IPS DF 6.9 (cell line): ENCODE measurements at regions not wholly inside any gene's neighbourhood (a gene's known extent, or its start where the extent isn't known, plus 50 kb on each side); places are given as distances from the start of the nearest gene placed in this dataset.

Source experiments
- DNase-seq: peaks from one replicate; pipeline ENCODE4 v3.0.0-alpha.2; 2013; ENCODE audit warnings: low read depth, low spot score
- H3K27ac ChIP-seq: one replicate; pipeline ENCODE4 v1.5.1; 2013; ENCODE audit warnings: low read length, control low read depth
- H3K27me3 ChIP-seq: 2 replicates; pipeline ENCODE4 v1.6.1; 2013; ENCODE audit warnings: mild to moderate bottlenecking, low read length; ENCODE audit not compliant: control insufficient read depth, insufficient read depth
- H3K36me3 ChIP-seq: 2 replicates; pipeline ENCODE4 v1.6.1; 2013; ENCODE audit warnings: low read length; ENCODE audit not compliant: control insufficient read depth, insufficient read depth
- H3K4me1 ChIP-seq: 2 replicates; pipeline ENCODE4 v1.6.1; 2013; ENCODE audit warnings: low read length; ENCODE audit not compliant: control insufficient read depth, insufficient read depth
- H3K4me3 ChIP-seq: 2 replicates; pipeline ENCODE4 v1.5.1; 2013; ENCODE audit warnings: mild to moderate bottlenecking, low read length
- H3K9me3 ChIP-seq: 2 replicates; pipeline ENCODE4 v1.6.1; 2013; ENCODE audit warnings: low read length, inconsistent platforms; ENCODE audit not compliant: control insufficient read depth, insufficient read depth
- WGBS: extraction: QIAGEN DNeasy Blood & Tissue Kit; methylation state at CpG from one replicate; pipeline ENCODE4 v1.1.7; 2013; ENCODE audit warnings: mixed read lengths, missing lambda C conversion rate; ENCODE audit not compliant: insufficient read length, insufficient coverage; 5-methylcytosine and 5-hydroxymethylcytosine counted together

- H3K27me3 ChIP-seq: no peaks in the 10 kb centered on the region
- WGBS: no CpG with 5 or more reads among the region's 5 CpGs
These were observed 127.7 kb downstream of the NAV1 start for GRCh38 chr1:201666645-201667044.

GRCh38 chr1:201667479-201667878, 128.6 kb downstream of the NAV1 start:
- Histone ChIP-seq H3K27ac (no peak overlapping the region), H3K4me3 (no peak overlapping the region), H3K4me1 (no peaks in the 10 kb centered on the region; the same call in 1 of the 2 replicates), H3K36me3 (no peaks in the 10 kb centered on the region), H3K27me3 (no peaks in the 10 kb centered on the region), H3K9me3 (no peaks in the 10 kb centered on the region)
- WGBS: no CpG with 5 or more reads among the region's 5 CpGs
- no peak for DNase-seq

More at GRCh38 chr1:201666645-201667044, 127.7 kb downstream of the NAV1 start:
- Histone ChIP-seq H3K27ac (no peak overlapping the region), H3K36me3 (no peaks in the 10 kb centered on the region), H3K4me3 (no peak overlapping the region), H3K9me3 (no peaks in the 10 kb centered on the region), H3K4me1 (no peaks in the 10 kb centered on the region; the same call in 1 of the 2 replicates)
- no peak for DNase-seq

- H3K36me3 ChIP-seq: no peaks in the 10 kb centered on the region
- no peak overlapping the region for H3K27ac ChIP-seq
- DNase-seq: no peak
These were observed 131.6 kb downstream of the NAV1 start for GRCh38 chr1:201670517-201670916.

GRCh38 chr1:201672685-201673084, 133.8 kb downstream of the NAV1 start:
- WGBS: no CpG with 5 or more reads among the region's 8 CpGs
- no peak for DNase-seq
- no peak overlapping the region for H3K27ac ChIP-seq
- H3K36me3 ChIP-seq: no peaks in the 10 kb centered on the region
- peaks cover 6% of the 10 kb centered on the region; the same call in 1 of the 2 replicates for H3K4me1 ChIP-seq
- no peaks in the 10 kb centered on the region for H3K9me3 ChIP-seq
- no peak overlapping the region for H3K4me3 ChIP-seq
- H3K27me3 ChIP-seq: no peaks in the 10 kb centered on the region

More at GRCh38 chr1:201670517-201670916, 131.6 kb downstream of the NAV1 start:
- no peaks in the 10 kb centered on the region for H3K9me3 ChIP-seq
- WGBS: no CpG with 5 or more reads among the region's 1 CpG
- H3K4me1 ChIP-seq: no peaks in the 10 kb centered on the region
- no peaks in the 10 kb centered on the region for H3K27me3 ChIP-seq
- H3K4me3 ChIP-seq: no peak overlapping the region

GRCh38 chr1:201673093-201673492, 134.2 kb downstream of the NAV1 start:
- no CpG with 5 or more reads among the region's 9 CpGs for WGBS
- no peaks in the 10 kb centered on the region for H3K36me3 ChIP-seq
- no peak for DNase-seq

GRCh38 chr1:201673915-201674314, 135.0 kb downstream of the NAV1 start:
- Histone ChIP-seq H3K36me3 (no peaks in the 10 kb centered on the region), H3K9me3 (no peaks in the 10 kb centered on the region), H3K4me3 (no peak overlapping the region), H3K27ac (no peak overlapping the region), H3K4me1 (peaks cover 10% of the 10 kb centered on the region), H3K27me3 (no peaks in the 10 kb centered on the region)
- WGBS: no CpG with 5 or more reads among the region's 5 CpGs
- no peak for DNase-seq

More at GRCh38 chr1:201673093-201673492, 134.2 kb downstream of the NAV1 start:
- no peaks in the 10 kb centered on the region for H3K9me3 ChIP-seq
- H3K4me3 ChIP-seq: no peak overlapping the region
- H3K4me1 ChIP-seq: peaks cover 6% of the 10 kb centered on the region; the same call in 1 of the 2 replicates
- no peaks in the 10 kb centered on the region for H3K27me3 ChIP-seq
- H3K27ac ChIP-seq: no peak overlapping the region

- Histone ChIP-seq H3K36me3 (no peaks in the 10 kb centered on the region), H3K4me1 (peaks cover 13% of the 10 kb centered on the region), H3K27ac (no peak overlapping the region), H3K9me3 (no peaks in the 10 kb centered on the region), H3K4me3 (no peak overlapping the region), H3K27me3 (no peaks in the 10 kb centered on the region)
- no peak for DNase-seq
- WGBS: no CpG with 5 or more reads among the region's 5 CpGs
These were observed 136.2 kb downstream of the NAV1 start for GRCh38 chr1:201675143-201675542.

- Histone ChIP-seq H3K4me1 (peaks cover 16% of the 10 kb centered on the region), H3K9me3 (no peaks in the 10 kb centered on the region), H3K27ac (peak overlapping the region; percentile 28), H3K4me3 (no peak overlapping the region), H3K27me3 (no peaks in the 10 kb centered on the region), H3K36me3 (no peaks in the 10 kb centered on the region)
- DNase-seq: no peak
- WGBS: no CpG with 5 or more reads among the region's 4 CpGs
These were observed 137.3 kb downstream of the NAV1 start for GRCh38 chr1:201676197-201676596.

GRCh38 chr1:201676641-201677040, 137.7 kb downstream of the NAV1 start:
- no peaks in the 10 kb centered on the region for H3K36me3 ChIP-seq
- H3K27me3 ChIP-seq: no peaks in the 10 kb centered on the region
- peaks cover 16% of the 10 kb centered on the region for H3K4me1 ChIP-seq
- H3K27ac ChIP-seq: no peak overlapping the region
- no peak overlapping the region for H3K4me3 ChIP-seq
- no peak for DNase-seq
- no CpG with 5 or more reads among the region's 4 CpGs for WGBS
- H3K9me3 ChIP-seq: no peaks in the 10 kb centered on the region

- no peak for DNase-seq
- no peak overlapping the region for H3K4me3 ChIP-seq
- H3K27me3 ChIP-seq: no peaks in the 10 kb centered on the region
- H3K36me3 ChIP-seq: no peaks in the 10 kb centered on the region
- no peaks in the 10 kb centered on the region for H3K9me3 ChIP-seq
- peaks cover 18% of the 10 kb centered on the region for H3K4me1 ChIP-seq
- no peak overlapping the region for H3K27ac ChIP-seq
- WGBS: no CpG with 5 or more reads among the region's 9 CpGs
These were observed 139.6 kb downstream of the NAV1 start for GRCh38 chr1:201678264-201679101.

- no peak overlapping the region for H3K27ac ChIP-seq
- no CpG with 5 or more reads among the region's 8 CpGs for WGBS
- no peaks in the 10 kb centered on the region for H3K9me3 ChIP-seq
- H3K36me3 ChIP-seq: no peaks in the 10 kb centered on the region
- H3K4me3 ChIP-seq: no peak overlapping the region
- no peaks in the 10 kb centered on the region for H3K27me3 ChIP-seq
- H3K4me1 ChIP-seq: peaks cover 22% of the 10 kb centered on the region
- no peak for DNase-seq
These were observed 142.4 kb downstream of the NAV1 start for GRCh38 chr1:201681375-201681774.
